CD4-positive, alpha-beta T cell treated with Interleukin-6 at 100 ng/mL for 8 hours (primary cell): ENCODE measurements at regions not wholly inside any gene's neighbourhood (a gene's known extent, or its start where the extent isn't known, plus 50 kb on each side); places are given as distances from the start of the nearest gene placed in this dataset.
"Not testable (repeated sequence)": the region's sequence is repeated elsewhere in the genome, so short reads cannot be mapped to it uniquely, and the experiment has no call there.

Experiments
- DNase-seq: peaks from one replicate; pipeline ENCODE4 v3.0.0-alpha.2; 2020; ENCODE audit warnings: mixed read lengths, low spot score

GRCh38 chr13:108077284-108077683, 138.1 kb downstream of the LIG4 start:
- DNase-seq, result no peak

GRCh38 chr13:108074429-108074828, 140.9 kb downstream of the LIG4 start:
- DNase-seq, result not testable (repeated sequence)

- DNase-seq, result no peak
These were observed 144.4 kb downstream of the LIG4 start for GRCh38 chr13:108070925-108071324.

GRCh38 chr13:108070491-108070890, 144.8 kb downstream of the LIG4 start:
- DNase-seq, result no peak

GRCh38 chr13:108069521-108070210, 145.7 kb downstream of the LIG4 start:
- no peak for DNase-seq

DNA sequence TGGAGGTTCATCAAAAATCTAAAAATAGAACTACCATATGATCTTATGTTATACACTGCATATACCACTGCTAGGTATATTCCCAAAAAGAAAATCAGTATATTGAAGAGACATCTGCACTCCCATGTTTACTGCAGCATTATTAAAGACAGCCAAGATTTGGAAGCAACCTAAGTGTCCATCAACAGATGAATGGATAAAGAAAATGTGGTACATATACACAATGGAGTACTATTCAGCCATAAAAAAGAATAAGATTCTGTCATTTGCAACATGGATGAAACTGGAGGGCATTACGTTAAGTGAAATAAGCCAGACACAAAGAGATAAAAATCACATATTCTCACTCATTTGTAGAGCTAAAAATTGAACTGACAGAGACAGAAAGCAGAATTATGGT, 151.0 kb downstream of the LIG4 start:
- not testable (repeated sequence) for DNase-seq

DNA sequence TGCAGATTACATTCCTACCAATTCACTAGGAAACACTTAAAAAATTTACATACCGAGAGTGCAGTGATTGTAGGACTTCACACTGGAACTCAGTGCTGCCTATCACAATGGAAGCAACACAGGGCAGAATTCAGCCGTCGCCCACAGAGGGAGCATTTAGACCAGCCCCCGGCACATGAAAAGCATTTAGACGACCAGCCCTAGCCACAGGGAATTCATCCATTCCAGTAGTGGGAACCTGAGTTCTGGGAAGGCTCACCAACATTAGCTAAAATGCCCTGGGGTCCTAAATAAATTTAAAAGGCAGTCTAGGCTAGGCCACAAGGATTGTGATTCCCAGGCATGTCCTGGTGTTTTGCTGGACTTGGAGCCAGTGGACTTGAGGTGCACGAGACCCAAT, 155.2 kb downstream of the LIG4 start:
- no peak for DNase-seq

DNA sequence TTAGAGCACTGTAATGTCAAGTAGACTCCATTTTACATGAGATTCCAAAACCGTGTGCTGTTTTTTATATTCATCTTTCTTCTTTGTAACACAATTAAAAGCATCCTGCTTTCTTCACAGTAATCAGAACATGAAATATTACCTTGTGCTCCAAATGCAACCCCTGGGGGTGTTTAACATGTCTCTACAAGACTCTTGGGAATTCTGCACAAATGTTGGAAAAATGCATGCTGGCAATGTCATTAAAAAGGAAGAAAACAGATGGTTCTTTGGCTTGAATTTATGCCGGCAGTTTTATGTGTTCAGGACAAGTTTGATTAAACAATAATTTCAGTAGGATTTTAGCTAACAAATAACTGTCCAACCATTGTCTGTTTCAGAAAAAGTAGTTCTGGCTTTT, 159.1 kb downstream of the LIG4 start:
- DNase-seq, result no peak

DNA sequence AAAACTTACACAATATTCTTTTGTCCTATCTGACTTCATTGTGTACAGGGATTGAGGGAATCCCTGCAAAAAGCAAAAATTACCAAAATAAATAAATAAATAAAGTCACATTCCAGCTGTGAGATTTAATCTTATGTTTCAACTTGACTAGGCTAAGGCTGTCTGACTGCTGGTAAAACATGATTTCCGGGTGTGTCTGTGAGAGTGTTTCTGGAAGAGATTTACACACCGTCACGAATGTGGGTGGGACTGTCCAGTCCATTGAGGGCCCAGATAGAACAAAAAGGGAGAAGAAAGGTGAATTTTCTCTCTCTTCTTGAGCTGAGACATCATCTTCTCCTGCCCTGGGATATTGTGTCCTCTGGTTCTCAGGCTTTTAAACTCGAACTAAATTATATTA, 166.1 kb downstream of the LIG4 start:
- DNase-seq, result no peak

DNA sequence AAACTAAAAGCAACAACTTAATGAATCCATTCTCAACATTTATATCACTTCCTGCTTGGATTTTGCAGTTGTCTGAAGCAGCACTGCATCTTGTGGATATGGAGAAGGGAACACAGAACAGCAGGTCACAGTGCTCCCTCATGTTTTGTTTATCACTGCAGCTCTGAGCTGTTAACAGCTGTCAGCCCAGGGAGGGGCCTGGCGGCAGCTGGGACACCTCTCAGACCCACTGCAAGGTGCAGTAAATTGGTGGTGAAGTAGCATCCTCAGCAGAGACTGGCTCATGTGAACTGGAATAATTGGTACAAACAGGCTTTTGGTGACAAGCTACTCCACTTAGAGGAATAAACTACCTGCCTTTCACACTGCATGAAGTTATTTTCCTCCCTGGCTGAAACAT, 170.4 kb downstream of the LIG4 start:
- no peak for DNase-seq

DNA sequence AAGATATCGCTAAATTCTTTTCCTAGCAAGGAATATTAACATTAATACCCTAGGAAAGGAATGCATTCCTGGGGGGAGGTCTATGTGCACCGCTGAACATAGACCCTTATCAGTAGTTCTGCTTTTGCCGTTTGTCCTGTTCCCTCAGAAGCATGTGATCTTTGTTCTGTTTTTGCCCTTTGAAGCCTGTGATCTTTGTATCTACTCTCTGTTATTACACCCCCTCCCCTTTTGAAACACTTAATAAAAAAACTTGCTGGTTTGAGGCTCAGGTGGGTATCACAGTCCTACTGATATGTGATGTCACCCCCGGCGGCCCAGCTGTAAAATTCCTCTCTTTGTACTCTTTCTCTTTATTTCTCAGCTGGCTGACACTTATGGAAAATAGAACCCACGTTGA, 172.5 kb downstream of the LIG4 start:
- not testable (repeated sequence) for DNase-seq

GRCh38 chr13:108037348-108037747, 178.0 kb downstream of the LIG4 start:
- DNase-seq, result no peak

GRCh38 chr13:108036411-108036932, 178.9 kb downstream of the LIG4 start:
- no peak for DNase-seq

DNA sequence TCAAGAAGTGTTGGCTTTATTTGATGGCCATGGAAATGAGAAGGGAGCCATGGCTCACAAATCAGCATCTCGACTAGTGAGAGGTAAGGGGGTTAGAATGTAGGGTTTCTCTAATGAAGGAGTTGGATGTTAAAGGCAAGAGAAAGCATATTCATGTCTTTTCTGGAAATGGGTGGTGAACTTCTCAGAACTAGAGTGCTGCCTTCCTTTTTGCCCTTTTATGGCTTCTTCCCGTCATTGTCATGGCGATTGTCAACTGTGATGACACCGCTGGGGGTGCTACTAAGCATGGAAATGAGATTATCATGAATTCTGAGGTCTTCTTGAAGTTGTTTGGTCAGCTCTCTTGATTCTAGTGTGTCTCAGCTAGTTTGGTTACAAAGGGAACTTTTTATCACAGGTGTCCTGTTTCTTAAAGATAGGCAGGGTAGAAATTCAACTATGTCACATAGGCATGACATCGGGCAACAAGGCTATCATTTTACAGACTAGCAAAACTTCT, 180.4 kb downstream of the LIG4 start:
- no peak for DNase-seq

DNA sequence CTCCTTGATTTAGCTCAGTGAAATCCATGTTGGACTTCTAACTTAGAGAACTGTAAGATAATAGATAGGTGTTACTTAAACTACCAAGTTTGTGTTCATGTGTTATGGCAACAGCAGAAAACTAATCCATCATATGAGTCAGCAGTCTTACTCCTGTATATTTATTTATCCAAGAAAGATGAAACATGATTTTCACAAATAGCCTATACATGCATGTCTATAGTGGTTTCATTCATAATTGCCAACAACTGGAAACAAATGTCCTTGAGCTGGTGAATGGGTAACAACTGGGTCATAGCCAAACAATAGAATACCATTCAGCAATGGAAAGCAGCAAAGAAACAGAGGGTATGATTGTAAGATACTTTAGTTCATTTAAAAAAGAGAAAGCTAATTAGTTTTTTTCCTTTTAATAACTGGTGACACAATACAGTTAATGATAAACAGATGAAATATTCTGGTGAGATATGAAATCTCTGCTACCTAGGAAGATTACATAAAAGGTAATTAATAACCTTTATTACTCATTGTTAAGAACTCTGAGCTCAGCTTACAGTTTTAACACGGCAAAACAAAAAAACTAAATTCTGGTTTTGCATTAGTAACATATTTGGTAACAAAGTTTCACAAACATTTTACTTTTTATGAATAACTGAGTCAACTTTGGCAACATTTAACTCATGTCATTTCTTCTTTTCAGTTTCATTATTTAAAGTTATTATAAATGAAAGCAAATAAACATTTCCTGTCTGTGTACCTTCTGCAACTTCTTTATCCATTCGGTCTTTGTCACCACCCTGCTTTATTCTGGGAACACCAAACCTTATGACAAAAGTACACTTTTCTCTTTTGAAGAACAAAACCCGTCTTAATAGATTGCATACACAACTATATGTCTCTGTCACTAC, 181.3 kb downstream of the LIG4 start:
- no peak for DNase-seq

- DNase-seq, result no peak
These were observed 183.5 kb downstream of the LIG4 start for GRCh38 chr13:108031865-108032264.

- DNase-seq, result no peak
These were observed 184.6 kb downstream of the LIG4 start for GRCh38 chr13:108030769-108031168.

DNA sequence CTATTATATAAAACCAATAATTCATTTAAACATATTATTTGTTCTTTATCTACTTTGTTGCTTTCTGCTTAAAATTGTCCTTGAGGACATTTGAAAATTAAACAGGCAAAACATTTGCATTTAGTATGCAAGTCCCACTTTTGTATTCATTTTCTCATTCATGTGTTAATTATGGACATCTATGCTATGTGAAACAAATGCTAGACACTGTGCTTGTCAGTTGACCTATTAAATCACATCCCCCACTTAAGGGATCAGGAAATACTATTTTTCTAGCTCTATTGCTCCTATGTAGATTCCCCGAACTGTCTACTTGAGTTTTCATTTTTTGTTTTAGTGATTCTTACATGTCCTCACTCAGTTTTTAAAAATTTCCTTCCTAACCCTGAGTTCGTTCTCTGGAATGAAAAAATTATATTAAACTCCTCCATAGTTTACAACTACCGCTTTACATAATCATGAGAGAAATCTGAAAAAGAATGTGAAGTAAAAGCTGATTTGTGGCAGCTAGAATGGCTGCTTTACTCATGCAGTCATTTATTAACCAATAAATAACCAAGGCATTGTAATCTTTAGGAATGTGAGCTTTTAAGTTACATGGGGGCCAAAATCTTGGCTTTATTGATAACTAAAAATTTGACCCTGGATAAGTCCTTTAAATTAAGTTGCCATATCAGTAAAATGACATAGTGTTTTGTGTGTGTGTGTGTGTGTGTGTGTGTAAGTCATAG, 188.5 kb downstream of the LIG4 start:
- no peak for DNase-seq

GRCh38 chr13:108020027-108020426, 195.3 kb downstream of the LIG4 start:
- DNase-seq, result no peak

GRCh38 chr13:108018371-108018870, 196.9 kb downstream of the LIG4 start:
- DNase-seq, result no peak

DNA sequence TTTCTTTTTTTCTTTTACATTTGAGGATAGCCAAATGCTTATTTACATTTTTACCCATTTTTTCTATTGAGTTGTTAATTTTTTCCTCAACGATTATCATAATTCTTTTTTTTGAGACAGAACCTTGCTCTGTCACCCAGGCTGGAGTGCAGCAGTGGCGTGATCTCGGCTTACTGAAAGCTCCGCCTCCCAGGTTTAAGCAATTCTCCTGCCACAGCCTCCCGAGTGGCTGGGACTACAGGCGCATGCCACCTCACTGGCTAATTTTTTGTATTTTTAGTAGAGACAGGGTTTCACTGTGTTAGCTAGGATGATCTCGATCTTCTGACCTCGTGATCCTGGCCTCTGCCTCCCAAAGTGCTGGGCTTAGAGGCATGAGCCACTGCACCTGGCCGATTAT, 208.7 kb downstream of the LIG4 start:
- no peak for DNase-seq

- no peak for DNase-seq
These were observed 210.1 kb downstream of the LIG4 start for GRCh38 chr13:108005231-108005630.
